Right atrium auricular region (tissue), 2 donors: ENCODE measurements at regions not wholly inside any gene's neighbourhood (a gene's known extent, or its start where the extent isn't known, plus 50 kb on each side); places are given as distances from the start of the nearest gene placed in this dataset.

Experiments used
- DNase-seq: peaks from one replicate; pipeline ENCODE4 v3.0.0-alpha.2; 2019; ENCODE audit warnings: low spot score
- H3K27ac ChIP-seq, 2 donors: fragments of 200-600 bp; sonication (generic); 1 replicate in 1 of 2; 2 replicates in 1 of 2; pipeline ENCODE4 v1.5.1; 2016 to 2019
- H3K27me3 ChIP-seq, 2 donors: fragments of 200-600 bp; sonication (generic); one replicate each; pipeline versions ENCODE4 v1.5.1 to v1.6.0; 2017 to 2019
- H3K36me3 ChIP-seq: fragments of 200-600 bp; sonication (generic); one replicate; pipeline ENCODE4 v1.5.1; 2016
- H3K4me1 ChIP-seq, 2 donors: fragments of 200-600 bp; sonication (generic); one replicate each; pipeline versions ENCODE4 v1.5.1 to v1.6.0; 2017 to 2019
- H3K4me3 ChIP-seq, 2 donors: fragments of 200-600 bp; sonication (generic); 1 replicate in 1 of 2; 2 replicates in 1 of 2; pipeline ENCODE4 v1.5.1; 2017 to 2019; ENCODE audit warnings: mild to moderate bottlenecking in 1 of 2, moderate library complexity in 1 of 2
- H3K9me3 ChIP-seq, 2 donors: fragments of 200-600 bp; sonication (generic); one replicate each; pipeline ENCODE4 v1.5.1; 2019
- TF ChIP-seq, protein P1 (sequence below), 2 donors: fragments of 200-600 bp; sonication (generic); IDR thresholded peaks; one replicate each; pipeline ENCODE4 v1.5.1; 2019; ENCODE audit warnings: antibody characterized with exemption in 2 of 2

DNA sequence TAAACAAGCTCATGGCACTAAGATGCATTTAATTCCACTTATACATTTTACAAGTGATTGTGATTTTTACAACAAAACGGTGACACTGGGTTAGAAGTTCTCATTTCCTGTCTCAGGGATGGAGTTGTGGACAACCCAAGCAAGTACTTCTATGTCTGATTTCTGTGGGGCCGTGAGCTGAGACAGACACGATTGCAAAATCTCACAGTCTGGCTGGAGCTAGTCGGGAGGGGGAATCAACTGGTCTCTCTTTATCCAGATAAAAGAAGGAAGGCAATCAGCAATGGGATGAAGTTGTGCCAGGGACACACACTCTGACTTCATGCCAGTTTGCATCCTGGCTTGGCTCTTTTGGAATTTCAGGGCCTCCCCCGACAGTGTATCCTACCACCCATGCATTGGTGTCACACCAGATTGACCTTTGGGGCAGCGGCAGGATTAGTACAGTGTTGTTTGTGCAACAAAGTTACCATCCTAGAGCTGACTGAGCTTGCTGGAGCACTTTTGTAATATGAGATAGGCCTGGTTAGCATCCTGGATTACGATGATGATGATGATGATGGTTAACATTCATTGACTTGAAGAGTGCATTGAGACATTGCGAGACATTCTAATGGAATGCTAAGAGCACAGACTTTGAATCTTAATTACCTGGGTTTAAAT, 98.8 kb downstream of the CTAGE1 start:
- Histone ChIP-seq H3K9me3 (no peaks in the 10 kb centered on the region), H3K36me3 (no peaks in the 10 kb centered on the region), H3K27ac (peak overlapping the region in 1 of 2 donors; percentile 42), H3K27me3 (no peaks in the 10 kb centered on the region), H3K4me3 (no peak overlapping the region), H3K4me1 (peaks cover 0 to 27% of the 10 kb centered on the region in 2 donors)
- peak; percentile 86 for DNase-seq
- TF ChIP-seq, protein P1, sequence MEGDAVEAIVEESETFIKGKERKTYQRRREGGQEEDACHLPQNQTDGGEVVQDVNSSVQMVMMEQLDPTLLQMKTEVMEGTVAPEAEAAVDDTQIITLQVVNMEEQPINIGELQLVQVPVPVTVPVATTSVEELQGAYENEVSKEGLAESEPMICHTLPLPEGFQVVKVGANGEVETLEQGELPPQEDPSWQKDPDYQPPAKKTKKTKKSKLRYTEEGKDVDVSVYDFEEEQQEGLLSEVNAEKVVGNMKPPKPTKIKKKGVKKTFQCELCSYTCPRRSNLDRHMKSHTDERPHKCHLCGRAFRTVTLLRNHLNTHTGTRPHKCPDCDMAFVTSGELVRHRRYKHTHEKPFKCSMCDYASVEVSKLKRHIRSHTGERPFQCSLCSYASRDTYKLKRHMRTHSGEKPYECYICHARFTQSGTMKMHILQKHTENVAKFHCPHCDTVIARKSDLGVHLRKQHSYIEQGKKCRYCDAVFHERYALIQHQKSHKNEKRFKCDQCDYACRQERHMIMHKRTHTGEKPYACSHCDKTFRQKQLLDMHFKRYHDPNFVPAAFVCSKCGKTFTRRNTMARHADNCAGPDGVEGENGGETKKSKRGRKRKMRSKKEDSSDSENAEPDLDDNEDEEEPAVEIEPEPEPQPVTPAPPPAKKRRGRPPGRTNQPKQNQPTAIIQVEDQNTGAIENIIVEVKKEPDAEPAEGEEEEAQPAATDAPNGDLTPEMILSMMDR (IDR thresholded peaks at IDR 0.05), result no peak

DNA sequence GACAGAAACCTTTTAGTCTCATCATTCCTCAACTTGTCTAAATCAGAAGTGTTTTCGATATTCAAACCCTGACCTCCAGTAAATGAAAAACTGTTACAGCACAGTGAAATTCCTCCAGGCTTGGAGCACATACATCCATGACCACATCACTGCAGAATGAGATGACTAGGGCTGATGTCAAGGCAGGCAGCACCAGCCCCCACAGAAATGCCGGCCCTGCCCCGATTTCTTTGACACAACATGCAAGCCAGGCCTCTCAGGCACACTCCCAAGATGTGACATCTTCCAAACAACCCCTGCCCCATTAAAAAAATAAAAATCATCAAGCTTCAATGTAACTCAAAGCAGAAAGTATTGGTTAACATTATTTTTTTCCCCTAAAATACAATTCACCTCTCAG, 103.3 kb downstream of the CTAGE1 start:
- no peaks in the 10 kb centered on the region for H3K9me3 ChIP-seq
- H3K27ac ChIP-seq, result no peak overlapping the region
- no peaks in the 10 kb centered on the region for H3K36me3 ChIP-seq
- TF ChIP-seq, protein P1 (IDR thresholded peaks at IDR 0.05), result no peak
- H3K4me3 ChIP-seq, result no peak overlapping the region
- H3K27me3 ChIP-seq, result no peaks in the 10 kb centered on the region
- DNase-seq, result peak; percentile 81
- H3K4me1 ChIP-seq, result peaks cover 0 to 12% of the 10 kb centered on the region in 2 donors

DNA sequence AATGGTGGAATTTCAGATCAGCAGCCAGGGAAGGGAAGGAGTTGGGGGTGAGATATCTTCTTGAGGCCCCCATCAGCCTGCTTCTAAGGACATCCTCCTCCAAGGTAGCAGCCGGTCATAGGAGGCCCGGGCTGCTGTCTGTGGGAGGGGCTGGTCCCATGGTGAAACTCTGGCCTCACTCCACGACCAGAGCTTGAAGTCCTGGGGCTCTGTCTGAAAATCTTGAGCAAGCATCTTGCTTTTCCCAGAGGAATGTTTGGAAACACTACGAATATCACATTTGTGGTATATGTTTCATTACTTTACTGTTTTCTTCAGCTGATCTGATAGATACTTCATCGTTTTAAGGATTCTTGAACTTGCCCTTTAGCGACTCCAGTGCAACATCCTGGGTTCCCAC, 103.7 kb downstream of the CTAGE1 start:
- Histone ChIP-seq H3K4me1 (peaks cover 0 to 11% of the 10 kb centered on the region in 2 donors), H3K4me3 (no peak overlapping the region), H3K9me3 (no peaks in the 10 kb centered on the region), H3K27ac (no peak overlapping the region), H3K36me3 (no peaks in the 10 kb centered on the region), H3K27me3 (no peaks in the 10 kb centered on the region)
- TF ChIP-seq, protein P1 (IDR thresholded peaks at IDR 0.05), result no peak
- DNase-seq, result no peak

DNA sequence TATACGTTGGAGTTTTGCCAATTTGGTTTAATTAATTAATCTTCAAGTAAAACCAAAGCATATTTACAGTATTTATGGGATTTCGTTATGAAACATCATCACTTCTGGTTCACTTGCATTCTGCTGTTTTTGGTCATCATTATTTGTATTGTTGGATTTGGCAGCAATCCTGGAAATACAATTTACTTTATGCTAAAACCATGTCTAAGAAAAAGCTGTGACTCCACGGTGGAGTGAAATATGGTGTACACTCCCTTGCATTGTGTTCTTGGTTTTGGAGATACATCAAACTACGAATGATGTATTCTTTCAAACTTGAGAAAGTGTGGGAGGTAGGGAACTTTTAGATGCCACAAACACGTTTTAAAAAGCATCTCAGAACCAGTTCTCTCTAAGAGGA, 106.4 kb downstream of the CTAGE1 start:
- no peak for DNase-seq
- Histone ChIP-seq H3K36me3 (no peaks in the 10 kb centered on the region), H3K27ac (no peak overlapping the region), H3K4me1 (no peaks in the 10 kb centered on the region), H3K27me3 (no peaks in the 10 kb centered on the region), H3K4me3 (no peak overlapping the region), H3K9me3 (no peaks in the 10 kb centered on the region)
- TF ChIP-seq, protein P1 (IDR thresholded peaks at IDR 0.05), result no peak

DNA sequence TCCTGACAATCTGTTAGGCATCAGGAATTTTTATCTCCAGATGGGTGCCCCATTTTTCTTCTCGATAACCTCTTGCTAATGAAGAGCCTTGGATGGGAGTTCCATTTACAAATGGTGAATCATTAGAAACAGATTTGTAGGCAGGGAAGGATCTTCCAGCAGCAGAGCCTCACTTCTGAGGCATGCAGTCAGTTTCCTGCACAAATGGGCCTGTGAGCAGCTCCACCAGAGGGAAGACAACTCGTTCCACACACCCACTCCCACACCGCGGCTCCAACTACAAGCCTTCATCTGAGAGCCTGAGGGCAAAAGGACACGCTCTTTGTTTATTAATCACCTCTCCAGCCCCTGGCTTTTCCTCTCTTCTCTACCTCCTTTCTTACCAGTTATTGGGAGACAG, 108.5 kb downstream of the CTAGE1 start:
- Histone ChIP-seq H3K36me3 (no peaks in the 10 kb centered on the region), H3K4me3 (no peak overlapping the region), H3K27ac (no peak overlapping the region), H3K4me1 (no peaks in the 10 kb centered on the region), H3K27me3 (no peaks in the 10 kb centered on the region), H3K9me3 (no peaks in the 10 kb centered on the region)
- no peak for DNase-seq
- TF ChIP-seq, protein P1 (IDR thresholded peaks at IDR 0.05), result no peak

DNA sequence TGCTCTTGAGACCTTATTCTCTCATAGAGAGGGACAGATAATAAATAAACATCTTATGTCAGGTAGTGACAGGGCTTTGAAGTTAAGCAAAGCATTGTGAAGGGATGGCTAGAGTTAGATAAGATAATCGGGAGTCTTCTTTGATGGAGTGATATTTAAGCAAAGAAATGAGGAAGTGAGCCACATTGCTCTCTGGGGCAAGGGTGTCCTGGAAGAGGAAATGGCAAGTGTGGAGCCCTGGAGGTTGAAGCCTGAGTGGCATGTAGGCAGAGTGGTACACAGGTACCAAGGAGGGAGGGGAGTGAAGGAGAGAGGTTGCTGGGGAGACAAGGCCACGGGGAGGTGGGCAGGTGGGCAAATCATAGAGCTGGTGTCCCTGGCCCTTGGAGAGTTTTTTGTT, 110.2 kb downstream of the CTAGE1 start:
- Histone ChIP-seq H3K27me3 (no peaks in the 10 kb centered on the region), H3K27ac (no peak overlapping the region), H3K4me3 (no peak overlapping the region), H3K9me3 (no peaks in the 10 kb centered on the region), H3K4me1 (no peaks in the 10 kb centered on the region), H3K36me3 (no peaks in the 10 kb centered on the region)
- TF ChIP-seq, protein P1 (IDR thresholded peaks at IDR 0.05), result no peak
- no peak for DNase-seq
